BLaER1 treated with 17β-estradiol and CSF1 and Interleukin-3, amounts not matched to agents 10 nM and 100 nM (cell line): ENCODE measurements at regions not wholly inside any gene's neighbourhood (a gene's known extent, or its start where the extent isn't known, plus 50 kb on each side); places are given as distances from the start of the nearest gene placed in this dataset.

Source experiments
- H3K27ac ChIP-seq, 11 experiments: shearing (Covaris generic); formaldehyde crosslinking; 2 replicates each; pipeline ENCODE4 v1.8.1; 2022
- H3K27me3 ChIP-seq, 11 experiments: shearing (Covaris generic); formaldehyde crosslinking; 2 replicates each; pipeline ENCODE4 v1.8.1; 2022
- H3K36me3 ChIP-seq, 11 experiments: shearing (Covaris generic); formaldehyde crosslinking; 2 replicates each; pipeline ENCODE4 v1.8.1; 2022
- H3K4me1 ChIP-seq, 10 experiments: shearing (Covaris generic); formaldehyde crosslinking; 2 replicates each; pipeline ENCODE4 v1.8.1; 2022
- H3K4me2 ChIP-seq, 11 experiments: shearing (Covaris generic); formaldehyde crosslinking; 2 replicates each; pipeline ENCODE4 v1.8.1; 2022
- H3K4me3 ChIP-seq, 10 experiments: shearing (Covaris generic); formaldehyde crosslinking; 2 replicates each; pipeline ENCODE4 v1.8.1; 2022
- H3K9ac ChIP-seq, 11 experiments: shearing (Covaris generic); formaldehyde crosslinking; 2 replicates each; pipeline ENCODE4 v1.8.1; 2022
- H3K9me3 ChIP-seq, 11 experiments: shearing (Covaris generic); formaldehyde crosslinking; replicated peaks in 1 of 11; 2 replicates each; pipeline ENCODE4 v1.8.1; 2022
- H4K20me1 ChIP-seq, 11 experiments: shearing (Covaris generic); formaldehyde crosslinking; 2 replicates each; pipeline ENCODE4 v1.8.1; 2022
- Cebpa-rat ChIP-seq, 11 experiments: shearing (Covaris generic); IDR thresholded peaks; 2 replicates each; pipeline ENCODE4 v1.8.1; 2022

DNA sequence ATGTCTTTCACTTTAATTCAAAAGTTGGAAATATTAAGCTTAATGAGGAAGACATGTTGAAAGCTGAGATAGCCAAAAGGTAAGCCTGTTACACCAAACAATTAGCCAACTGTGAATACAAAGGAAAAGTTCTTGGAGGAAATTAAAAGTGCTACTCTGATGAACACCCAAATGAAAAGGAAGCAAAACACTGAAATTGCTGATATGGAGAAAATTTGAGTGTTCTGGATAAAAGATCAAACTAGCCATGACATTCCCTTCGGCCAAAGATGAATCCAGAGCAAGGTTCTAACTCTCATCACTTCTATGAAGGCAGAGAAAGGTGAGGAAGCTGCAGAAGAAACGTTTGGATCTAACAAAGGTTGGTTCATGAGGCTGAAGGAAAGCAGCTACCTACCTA is 280.8 kb upstream of the BCHE start:
- no peak overlapping the region for H3K9ac ChIP-seq
- no peaks in the 10 kb centered on the region for H3K4me1 ChIP-seq
- no peaks in the 10 kb centered on the region for H4K20me1 ChIP-seq
- no peaks in the 10 kb centered on the region for H3K36me3 ChIP-seq
- H3K27me3 ChIP-seq, result no peaks in the 10 kb centered on the region
- TF ChIP-seq Cebpa-rat (IDR thresholded peaks at IDR 0.05), result no peak
- no peak overlapping the region for H3K4me2 ChIP-seq
- H3K9me3 ChIP-seq, result peaks cover 0 to 5% (median 0%) of the 10 kb centered on the region in 11 experiments; a peak in 2 of 22 replicates
- H3K4me3 ChIP-seq, result no peak overlapping the region
- no peak overlapping the region for H3K27ac ChIP-seq

DNA sequence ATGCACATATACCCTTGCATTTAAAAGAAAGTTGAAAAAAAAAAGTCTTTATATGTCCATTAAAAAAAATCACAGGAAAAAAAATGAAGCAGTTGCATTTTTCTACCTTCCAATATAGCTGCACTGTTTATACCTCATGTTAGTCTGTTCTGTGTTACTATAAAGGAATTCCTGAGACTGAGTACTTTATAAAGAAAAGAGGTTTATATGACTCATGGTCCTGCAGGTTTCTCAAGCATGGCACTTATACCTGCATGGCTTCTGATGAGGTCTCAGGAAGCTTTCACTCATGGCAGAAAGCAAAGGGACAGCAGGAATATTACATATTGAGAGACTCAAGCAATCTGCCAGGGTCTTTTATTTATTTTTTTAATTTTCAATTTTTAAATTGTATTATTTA is 277.2 kb upstream of the BCHE start:
- Histone ChIP-seq H3K4me3 (no peak overlapping the region), H3K4me1 (no peaks in the 10 kb centered on the region), H3K36me3 (no peaks in the 10 kb centered on the region), H3K4me2 (no peak overlapping the region), H3K9me3 (peaks cover 0 to 5% (median 0%) of the 10 kb centered on the region in 11 experiments; a peak in 2 of 22 replicates), H3K9ac (no peak overlapping the region), H3K27me3 (no peaks in the 10 kb centered on the region), H3K27ac (no peak overlapping the region), H4K20me1 (no peaks in the 10 kb centered on the region)
- no peak for TF ChIP-seq Cebpa-rat (IDR thresholded peaks at IDR 0.05)

DNA sequence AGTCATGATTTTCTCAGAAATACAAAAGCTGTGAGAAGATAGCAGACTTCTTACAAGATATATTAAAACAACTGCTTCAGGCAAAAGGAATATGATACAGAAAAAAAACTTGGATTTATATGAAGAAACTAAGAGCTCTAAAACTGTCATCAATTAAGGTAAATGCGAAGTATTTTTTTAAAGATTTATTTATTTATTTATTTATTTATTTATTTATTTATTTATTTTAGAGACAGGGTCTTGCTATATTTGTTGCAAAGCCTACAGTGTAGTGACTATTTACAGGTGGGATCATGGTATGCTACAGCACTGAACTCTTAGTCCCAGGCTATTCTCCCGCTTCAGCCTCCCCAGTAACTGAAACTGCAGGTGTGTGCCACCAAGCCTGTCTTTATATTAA is 274.3 kb upstream of the BCHE start:
- no peaks in the 10 kb centered on the region for H3K4me1 ChIP-seq
- TF ChIP-seq Cebpa-rat (IDR thresholded peaks at IDR 0.05), result no peak
- H3K4me3 ChIP-seq, result no peak overlapping the region
- H3K9ac ChIP-seq, result no peak overlapping the region
- H3K4me2 ChIP-seq, result no peak overlapping the region
- no peaks in the 10 kb centered on the region for H3K36me3 ChIP-seq
- H4K20me1 ChIP-seq, result no peaks in the 10 kb centered on the region
- H3K27ac ChIP-seq, result no peak overlapping the region
- no peaks in the 10 kb centered on the region for H3K27me3 ChIP-seq
- no peaks in the 10 kb centered on the region for H3K9me3 ChIP-seq

DNA sequence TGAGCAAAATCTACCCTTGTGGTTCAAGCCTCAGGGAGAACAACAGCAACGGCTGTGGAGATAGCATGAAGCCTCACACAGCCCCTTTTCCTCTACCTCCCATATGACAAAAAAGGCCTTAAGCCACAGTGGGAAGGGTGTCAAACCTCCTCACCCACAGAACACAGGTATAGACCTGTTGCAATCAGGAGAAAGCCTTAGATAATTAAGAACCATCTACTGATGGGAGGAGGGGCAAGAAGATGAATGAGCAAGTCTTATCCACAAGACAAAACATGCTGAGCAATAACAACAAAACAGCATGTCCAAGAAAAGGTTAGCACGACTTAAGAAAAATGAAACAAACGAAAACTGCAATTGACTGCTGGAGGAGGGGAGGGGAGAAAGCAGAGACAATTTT is 272.9 kb upstream of the BCHE start:
- Histone ChIP-seq H3K9me3 (no peaks in the 10 kb centered on the region), H3K4me1 (no peaks in the 10 kb centered on the region), H3K27ac (no peak overlapping the region), H3K4me2 (no peak overlapping the region), H4K20me1 (no peaks in the 10 kb centered on the region), H3K27me3 (no peaks in the 10 kb centered on the region), H3K4me3 (no peak overlapping the region), H3K36me3 (no peaks in the 10 kb centered on the region), H3K9ac (no peak overlapping the region)
- no peak for TF ChIP-seq Cebpa-rat (IDR thresholded peaks at IDR 0.05)

- Histone ChIP-seq H3K27me3 (no peaks in the 10 kb centered on the region), H3K4me2 (no peak overlapping the region), H3K9ac (no peak overlapping the region), H4K20me1 (no peaks in the 10 kb centered on the region), H3K9me3 (no peaks in the 10 kb centered on the region), H3K4me1 (no peaks in the 10 kb centered on the region), H3K4me3 (no peak overlapping the region), H3K27ac (no peak overlapping the region), H3K36me3 (no peaks in the 10 kb centered on the region)
- no peak for TF ChIP-seq Cebpa-rat (IDR thresholded peaks at IDR 0.05)
These were observed 267.7 kb upstream of the BCHE start for GRCh38 chr3:166104938-166105337.

DNA sequence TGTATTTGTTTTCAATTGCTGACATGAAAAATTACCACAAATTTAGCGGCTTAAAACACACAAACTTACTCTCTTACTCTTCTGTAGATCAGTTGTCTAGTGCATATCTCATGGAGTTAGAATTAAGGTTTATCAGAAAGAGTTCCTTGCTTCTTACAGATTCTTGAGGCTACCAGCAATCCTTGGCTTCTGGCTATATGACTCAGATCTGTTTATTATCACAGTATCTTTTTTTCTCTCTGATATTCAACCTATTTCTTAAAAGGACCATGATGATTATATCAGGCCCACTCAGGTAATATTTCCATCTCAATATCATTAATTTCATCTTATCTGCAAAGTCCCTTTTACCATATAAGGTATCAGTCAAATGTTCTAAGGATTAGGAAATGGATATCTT is 263.5 kb upstream of the BCHE start:
- H3K27ac ChIP-seq, result no peak overlapping the region
- no peak overlapping the region for H3K9ac ChIP-seq
- no peaks in the 10 kb centered on the region for H3K27me3 ChIP-seq
- no peaks in the 10 kb centered on the region for H3K4me1 ChIP-seq
- H3K4me3 ChIP-seq, result no peak overlapping the region
- H3K9me3 ChIP-seq, result no peaks in the 10 kb centered on the region
- TF ChIP-seq Cebpa-rat (IDR thresholded peaks at IDR 0.05), result no peak
- no peaks in the 10 kb centered on the region for H3K36me3 ChIP-seq
- H3K4me2 ChIP-seq, result no peak overlapping the region
- H4K20me1 ChIP-seq, result no peaks in the 10 kb centered on the region

- H3K4me3 ChIP-seq, result no peak overlapping the region
- no peak for TF ChIP-seq Cebpa-rat (IDR thresholded peaks at IDR 0.05)
- no peaks in the 10 kb centered on the region for H3K27me3 ChIP-seq
- no peaks in the 10 kb centered on the region for H4K20me1 ChIP-seq
- no peak overlapping the region for H3K27ac ChIP-seq
- H3K4me1 ChIP-seq, result no peaks in the 10 kb centered on the region
- H3K9me3 ChIP-seq, result no peaks in the 10 kb centered on the region
- H3K36me3 ChIP-seq, result no peaks in the 10 kb centered on the region
- no peak overlapping the region for H3K9ac ChIP-seq
- H3K4me2 ChIP-seq, result no peak overlapping the region
These were observed 252.4 kb upstream of the BCHE start for GRCh38 chr3:166089575-166089974.

- Histone ChIP-seq H4K20me1 (no peaks in the 10 kb centered on the region), H3K4me2 (no peak overlapping the region), H3K36me3 (no peaks in the 10 kb centered on the region), H3K4me1 (no peaks in the 10 kb centered on the region), H3K27me3 (no peaks in the 10 kb centered on the region), H3K27ac (no peak overlapping the region), H3K4me3 (no peak overlapping the region), H3K9ac (no peak overlapping the region), H3K9me3 (no peaks in the 10 kb centered on the region)
- no peak for TF ChIP-seq Cebpa-rat (IDR thresholded peaks at IDR 0.05)
These were observed 248.1 kb upstream of the BCHE start for GRCh38 chr3:166085164-166085856.

- Histone ChIP-seq H3K9ac (no peak overlapping the region), H4K20me1 (no peaks in the 10 kb centered on the region), H3K27ac (no peak overlapping the region), H3K4me3 (no peak overlapping the region), H3K9me3 (no peaks in the 10 kb centered on the region), H3K27me3 (no peaks in the 10 kb centered on the region), H3K4me1 (no peaks in the 10 kb centered on the region), H3K36me3 (no peaks in the 10 kb centered on the region), H3K4me2 (no peak overlapping the region)
- TF ChIP-seq Cebpa-rat (IDR thresholded peaks at IDR 0.05), result no peak
These were observed 242.9 kb upstream of the BCHE start for GRCh38 chr3:166080096-166080495.

DNA sequence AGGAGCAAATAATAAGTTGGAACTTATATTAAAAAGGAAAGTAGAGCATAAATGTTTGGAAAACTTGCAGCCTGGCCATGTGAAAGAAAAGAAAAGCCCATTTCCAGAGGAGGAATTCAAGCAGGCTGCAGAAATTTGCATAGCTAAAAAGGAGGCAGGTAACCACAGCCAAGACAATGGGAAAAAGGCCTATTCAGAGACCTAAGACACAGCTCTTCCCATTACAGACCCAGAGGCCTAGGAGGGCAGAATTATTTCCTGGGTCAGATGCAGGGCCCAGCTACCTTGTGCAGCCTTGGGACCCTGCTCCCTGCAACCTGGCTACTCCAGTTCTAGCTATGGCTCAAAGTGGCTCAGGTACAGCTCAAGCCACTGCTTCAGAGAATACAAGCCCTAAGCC is 234.6 kb upstream of the BCHE start:
- no peaks in the 10 kb centered on the region for H3K36me3 ChIP-seq
- H3K4me2 ChIP-seq, result no peak overlapping the region
- no peaks in the 10 kb centered on the region for H3K27me3 ChIP-seq
- H3K4me3 ChIP-seq, result no peak overlapping the region
- TF ChIP-seq Cebpa-rat (IDR thresholded peaks at IDR 0.05), result no peak
- H3K9ac ChIP-seq, result no peak overlapping the region
- no peaks in the 10 kb centered on the region for H3K9me3 ChIP-seq
- H4K20me1 ChIP-seq, result no peaks in the 10 kb centered on the region
- H3K27ac ChIP-seq, result no peak overlapping the region
- H3K4me1 ChIP-seq, result no peaks in the 10 kb centered on the region
